Activated naive CD4-positive, alpha-beta T cell treated with anti-CD3 and anti-CD28 coated beads for 36 hours (primary cell): ENCODE measurements at regions not wholly inside any gene's neighbourhood (a gene's known extent, or its start where the extent isn't known, plus 50 kb on each side); places are given as distances from the start of the nearest gene placed in this dataset.
"Not testable (repeated sequence)": the region's sequence is repeated elsewhere in the genome, so short reads cannot be mapped to it uniquely, and the experiment has no call there.

ENCODE experiments used
- CTCF ChIA-PET: fragments of 350-600 bp; sonication (Branson Sonifier 250); formaldehyde crosslinking; loops from one replicate; lab custom pipeline; 2021; ENCODE audit warnings: antibody characterized with exemption; lab: Charles Lee
- DNase-seq: peaks from one replicate; pipeline ENCODE4 v3.0.0-alpha.2; 2020
- H3K27ac Mint-ChIP-seq: one replicate; pipeline ENCODE4 v1.8.0; 2021; ENCODE audit warnings: mild to moderate bottlenecking, mixed read lengths
- H3K27me3 Mint-ChIP-seq: one replicate; pipeline ENCODE4 v1.8.0; 2021; ENCODE audit warnings: low read depth, mixed read lengths
- H3K36me3 Mint-ChIP-seq: one replicate; pipeline ENCODE4 v1.8.0; 2021; ENCODE audit warnings: low read depth, mixed read lengths
- H3K4me1 Mint-ChIP-seq: one replicate; pipeline ENCODE4 v1.8.0; 2021; ENCODE audit warnings: low read depth, mixed read lengths
- H3K4me3 Mint-ChIP-seq: one replicate; pipeline ENCODE4 v1.8.0; 2021; ENCODE audit warnings: mild to moderate bottlenecking, moderate library complexity, mixed read lengths
- H3K9me3 Mint-ChIP-seq: one replicate; pipeline ENCODE4 v1.8.0; 2021; ENCODE audit warnings: mixed read lengths
- intact Hi-C: fragments of 100-400 bp; cut with micrococcal nuclease; formaldehyde crosslinking; loops from one replicate; pipeline ENCODE4 v1.15.1; 2023

- H3K4me1 Mint-ChIP-seq, H3K27ac Mint-ChIP-seq, DNase-seq, CTCF ChIA-PET, intact Hi-C loops, H3K36me3 Mint-ChIP-seq, H3K4me3 Mint-ChIP-seq, H3K27me3 Mint-ChIP-seq, H3K9me3 Mint-ChIP-seq: not testable (repeated sequence)
These were observed 50.3 kb upstream of the AGTPBP1 start for GRCh38 chr9:85792057-85792456.

GRCh38 chr9:85802978-85803695 is 61.4 kb upstream of the AGTPBP1 start:
- intact Hi-C loops, H3K36me3 Mint-ChIP-seq, CTCF ChIA-PET, H3K9me3 Mint-ChIP-seq, H3K27me3 Mint-ChIP-seq, H3K4me1 Mint-ChIP-seq, H3K4me3 Mint-ChIP-seq, H3K27ac Mint-ChIP-seq: not testable (repeated sequence)
- DNase-seq, result peak; percentile 5

GRCh38 chr9:85804847-85805133 is 63.0 kb upstream of the AGTPBP1 start:
- CTCF ChIA-PET, H3K36me3 Mint-ChIP-seq, DNase-seq, H3K4me1 Mint-ChIP-seq, H3K27me3 Mint-ChIP-seq, H3K9me3 Mint-ChIP-seq: not testable (repeated sequence)
- intact Hi-C loops, result loop anchor here (1.0 to 5.0 kb wide), 3 partner anchors 62 to 548 kb away; partner anchors contain the start of genes NAA35 and TUT7
- Mint-ChIP-seq H3K27ac (peak overlapping the region; percentile 38), H3K4me3 (peak overlapping the region; percentile 67)

GRCh38 chr9:85805134-85806005 is 63.6 kb upstream of the AGTPBP1 start:
- H3K36me3 Mint-ChIP-seq, H3K27me3 Mint-ChIP-seq, H3K4me1 Mint-ChIP-seq, CTCF ChIA-PET, H3K9me3 Mint-ChIP-seq: not testable (repeated sequence)
- peak; percentile 77 for DNase-seq
- Mint-ChIP-seq H3K27ac (peak overlapping the region; percentile 38), H3K4me3 (peak overlapping the region; percentile 78)
- intact Hi-C loops, result loop anchor here (1.0 to 5.0 kb wide), 3 partner anchors 63 to 547 kb away; partner anchors contain the start of genes NAA35 and TUT7

GRCh38 chr9:85808329-85808728 is 66.6 kb upstream of the AGTPBP1 start:
- intact Hi-C loops, result loop anchor here (5.0 kb wide), 1 partner anchor 544 kb away; the partner anchor contains the start of gene TUT7
- CTCF ChIA-PET, H3K9me3 Mint-ChIP-seq, H3K4me1 Mint-ChIP-seq, H3K27me3 Mint-ChIP-seq, H3K4me3 Mint-ChIP-seq, H3K36me3 Mint-ChIP-seq, H3K27ac Mint-ChIP-seq, DNase-seq: not testable (repeated sequence)

GRCh38 chr9:85813388-85813787 is 71.6 kb upstream of the AGTPBP1 start:
- H3K27me3 Mint-ChIP-seq, intact Hi-C loops, H3K27ac Mint-ChIP-seq, H3K4me1 Mint-ChIP-seq, H3K36me3 Mint-ChIP-seq, H3K9me3 Mint-ChIP-seq, CTCF ChIA-PET, DNase-seq, H3K4me3 Mint-ChIP-seq: not testable (repeated sequence)

- H3K4me1 Mint-ChIP-seq, H3K27me3 Mint-ChIP-seq, H3K4me3 Mint-ChIP-seq, H3K27ac Mint-ChIP-seq, DNase-seq, intact Hi-C loops, H3K9me3 Mint-ChIP-seq, CTCF ChIA-PET, H3K36me3 Mint-ChIP-seq: not testable (repeated sequence)
These were observed 73.0 kb upstream of the AGTPBP1 start for GRCh38 chr9:85814800-85815199.

GRCh38 chr9:85818971-85819370 is 77.2 kb upstream of the AGTPBP1 start:
- not testable (repeated sequence) for H3K27me3 Mint-ChIP-seq, H3K4me1 Mint-ChIP-seq, H3K36me3 Mint-ChIP-seq, H3K4me3 Mint-ChIP-seq, H3K9me3 Mint-ChIP-seq, H3K27ac Mint-ChIP-seq
- intact Hi-C loops, result loop anchor here (2.0 kb wide), 1 partner anchor 82 kb away; no protein-coding TSS in a partner anchor
- peak; percentile 32 for DNase-seq
- CTCF ChIA-PET, result interaction anchor here (0.6 to 1.3 kb wide), 3 partner anchors 152 to 1475 kb away, joined by 3 to 6 read pairs (median 3); no protein-coding TSS in a partner anchor

GRCh38 chr9:85820598-85820997 is 78.8 kb upstream of the AGTPBP1 start:
- H3K36me3 Mint-ChIP-seq, intact Hi-C loops, H3K27ac Mint-ChIP-seq, H3K4me3 Mint-ChIP-seq, H3K27me3 Mint-ChIP-seq, H3K4me1 Mint-ChIP-seq, H3K9me3 Mint-ChIP-seq, DNase-seq: not testable (repeated sequence)
- CTCF ChIA-PET, result interaction anchor here (0.6 to 1.0 kb wide), 3 partner anchors 14 to 179 kb away, joined by 3 read pairs; no protein-coding TSS in a partner anchor

GRCh38 chr9:85824949-85825348 is 83.2 kb upstream of the AGTPBP1 start:
- H3K36me3 Mint-ChIP-seq, DNase-seq, intact Hi-C loops, H3K4me1 Mint-ChIP-seq, H3K27ac Mint-ChIP-seq, H3K27me3 Mint-ChIP-seq, H3K9me3 Mint-ChIP-seq, H3K4me3 Mint-ChIP-seq: not testable (repeated sequence)
- CTCF ChIA-PET, result interaction anchor here (0.6 kb wide), 1 partner anchor 59 kb away, joined by 3 read pairs; no protein-coding TSS in a partner anchor

- intact Hi-C loops, H3K27me3 Mint-ChIP-seq, H3K27ac Mint-ChIP-seq, CTCF ChIA-PET, H3K4me3 Mint-ChIP-seq, H3K9me3 Mint-ChIP-seq, H3K36me3 Mint-ChIP-seq, H3K4me1 Mint-ChIP-seq, DNase-seq: not testable (repeated sequence)
These were observed 92.8 kb upstream of the AGTPBP1 start for GRCh38 chr9:85834591-85834990.

- H3K27ac Mint-ChIP-seq, DNase-seq, H3K9me3 Mint-ChIP-seq, H3K4me3 Mint-ChIP-seq, H3K4me1 Mint-ChIP-seq, H3K27me3 Mint-ChIP-seq, intact Hi-C loops: not testable (repeated sequence)
- CTCF ChIA-PET, result interaction anchor here (1.1 kb wide), 1 partner anchor 15 kb away, joined by 3 read pairs; no protein-coding TSS in a partner anchor
- peaks cover 12% of the 10 kb centered on the region for H3K36me3 Mint-ChIP-seq
These were observed 97.0 kb upstream of the NAA35 start for GRCh38 chr9:85843949-85844348.
